Esophagus squamous epithelium (tissue), 4 donors: ENCODE measurements at regions not wholly inside any gene's neighbourhood (a gene's known extent, or its start where the extent isn't known, plus 50 kb on each side); places are given as distances from the start of the nearest gene placed in this dataset.

ENCODE experiments used
- CTCF ChIP-seq, 6 experiments: fragments of 450-650 bp in 4 of 6; fragments of 200-600 bp in 2 of 6; sonication (generic) in 2 of 6; IDR thresholded peaks; one replicate each; pipeline ENCODE4 v1.5.1; 2016 to 2019; ENCODE audit warnings: antibody characterized with exemption in 6 of 6, mild to moderate bottlenecking in 4 of 6, moderate library complexity in 4 of 6
- POLR2A ChIP-seq, 4 donors: fragments of 450-650 bp; IDR thresholded peaks; one replicate each; pipeline ENCODE4 v1.6.1; 2017; ENCODE audit warnings: antibody characterized with exemption in 4 of 4, mild to moderate bottlenecking in 4 of 4, moderate library complexity in 3 of 4

GRCh38 chr5:74136276-74136825 lies 504.2 kb downstream of the ENC1 start:
- no peak for TF ChIP-seq CTCF (IDR thresholded peaks at IDR 0.05)
- TF ChIP-seq POLR2A (IDR thresholded peaks at IDR 0.05): no peak
